Inflammatory macrophage treated with lipopolysaccharide for 4 hours (primary cell): ENCODE measurements at regions not wholly inside any gene's neighbourhood (a gene's known extent, or its start where the extent isn't known, plus 50 kb on each side); places are given as distances from the start of the nearest gene placed in this dataset.
"Not testable (repeated sequence)": the region's sequence is repeated elsewhere in the genome, so short reads cannot be mapped to it uniquely, and the experiment has no call there.

Experiments
- DNase-seq: peaks from one replicate; pipeline ENCODE4 v3.0.0-alpha.2; 2020

DNA sequence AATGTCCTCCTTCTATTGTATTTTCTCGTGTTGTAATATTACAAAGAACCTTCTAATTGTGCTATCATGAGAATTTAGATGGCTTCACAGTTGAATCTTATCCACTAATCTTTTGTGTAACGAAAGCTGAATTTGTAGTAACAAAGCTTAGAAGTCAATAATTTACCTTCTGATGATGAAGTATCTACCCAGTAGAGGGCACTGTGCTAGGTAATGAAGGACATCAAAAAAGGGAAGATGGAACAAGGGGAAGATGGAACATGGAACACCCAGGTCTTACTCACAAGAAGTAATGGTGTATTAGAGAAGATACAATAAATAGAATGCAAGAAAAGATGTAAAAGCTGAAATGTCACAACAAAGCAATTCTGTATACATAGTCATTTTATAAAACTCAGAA, 131.0 kb upstream of the CCNG1 start:
- DNase-seq: peak; percentile 40

- DNase-seq: peak; percentile 91
Measured at GRCh38 chr5:163309914-163310313, 127.5 kb upstream of the CCNG1 start.

GRCh38 chr5:163310997-163311396, 126.4 kb upstream of the CCNG1 start:
- peak; percentile 55 for DNase-seq

DNA sequence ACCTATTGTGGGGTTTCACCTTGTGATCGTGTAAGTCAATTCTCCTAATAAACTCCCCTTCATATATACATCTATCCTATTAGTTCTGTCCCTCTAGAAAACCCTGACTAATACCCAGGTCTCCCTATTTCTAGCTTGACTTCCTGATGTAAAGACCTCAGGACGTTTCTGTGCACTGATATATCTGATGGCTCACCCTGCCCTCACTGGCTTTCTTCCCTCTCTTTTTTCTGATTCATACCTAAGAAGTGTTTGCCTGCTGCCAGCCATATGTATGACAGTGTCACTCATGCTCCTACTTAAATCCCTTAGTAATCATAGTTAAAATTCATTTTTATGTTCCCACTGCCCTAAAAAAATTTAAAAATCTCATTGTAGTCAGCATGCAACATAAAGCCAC, 124.8 kb upstream of the CCNG1 start:
- no peak for DNase-seq

GRCh38 chr5:163313049-163313448, 124.3 kb upstream of the CCNG1 start:
- not testable (repeated sequence) for DNase-seq

DNA sequence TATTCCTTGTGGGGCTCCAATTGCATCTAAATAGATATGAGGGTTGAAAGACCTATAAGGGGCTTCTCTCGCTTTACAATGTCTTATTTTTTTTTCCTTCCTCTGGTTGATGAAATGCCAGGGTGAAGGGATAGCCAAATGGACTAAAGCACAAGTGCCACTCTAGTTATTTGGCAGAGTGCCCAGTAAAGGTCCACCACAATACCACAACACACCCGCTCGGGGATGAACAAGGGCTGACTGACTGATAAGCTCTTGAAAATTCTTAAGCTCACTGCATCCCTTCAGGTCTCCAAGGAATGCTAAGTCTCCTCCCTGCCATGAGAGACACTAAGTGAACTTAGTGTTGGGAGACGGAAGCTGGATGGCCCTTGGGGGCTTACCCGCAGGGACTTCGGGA, 121.0 kb upstream of the CCNG1 start:
- not testable (repeated sequence) for DNase-seq

GRCh38 chr5:163318707-163319106, 118.7 kb upstream of the CCNG1 start:
- DNase-seq: no peak

- no peak for DNase-seq
Measured at GRCh38 chr5:163321511-163321910, 115.9 kb upstream of the CCNG1 start.

DNA sequence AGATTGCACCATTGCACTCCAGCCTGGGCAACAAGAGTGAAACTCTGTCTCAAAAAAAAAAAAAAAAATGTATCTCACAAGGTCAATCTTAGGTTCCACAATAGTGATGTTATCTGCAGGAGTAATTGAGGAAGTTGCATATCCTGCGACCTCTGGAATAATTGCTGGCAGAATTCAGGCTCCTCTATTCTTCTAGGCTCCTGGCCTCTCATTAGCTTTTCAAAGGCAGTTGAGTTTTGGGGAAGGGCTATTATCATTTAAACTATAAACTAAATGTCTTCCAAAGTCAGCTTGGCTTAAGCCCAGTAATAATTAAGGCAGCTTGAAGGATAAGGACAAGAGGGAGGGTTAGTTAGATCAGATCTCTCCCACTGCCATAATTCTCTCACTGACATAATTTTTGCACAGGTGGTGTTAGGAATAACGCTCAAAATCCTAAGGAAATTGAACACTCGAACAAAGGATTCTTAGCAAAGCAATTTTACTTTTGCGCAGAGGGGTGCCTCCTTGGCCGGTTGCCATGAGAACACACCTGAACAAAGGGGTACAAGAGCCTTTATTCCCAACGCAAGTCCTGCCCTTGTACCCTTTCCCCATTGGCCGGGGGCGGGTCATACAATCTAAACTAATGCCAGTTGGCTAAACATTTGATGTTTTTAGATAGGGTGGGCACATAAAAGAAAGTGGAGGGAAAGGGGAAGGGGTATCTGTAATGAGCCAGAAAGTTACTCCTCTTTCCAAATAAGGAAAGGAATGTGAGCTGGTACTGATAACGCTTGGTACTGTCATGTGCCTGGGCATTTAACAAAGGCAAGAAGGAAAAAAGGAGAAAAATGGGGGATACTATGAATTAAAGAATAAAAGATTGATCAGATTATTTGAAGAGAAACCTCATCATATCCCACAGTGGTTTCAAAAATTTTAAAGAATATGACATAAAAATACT, 106.4 kb upstream of the CCNG1 start:
- peak; percentile 38 for DNase-seq

- not testable (repeated sequence) for DNase-seq
Measured at GRCh38 chr5:163336074-163336473, 101.3 kb upstream of the CCNG1 start.

- DNase-seq: peak; percentile 28
Measured at GRCh38 chr5:163339148-163339547, 98.2 kb upstream of the CCNG1 start.

DNA sequence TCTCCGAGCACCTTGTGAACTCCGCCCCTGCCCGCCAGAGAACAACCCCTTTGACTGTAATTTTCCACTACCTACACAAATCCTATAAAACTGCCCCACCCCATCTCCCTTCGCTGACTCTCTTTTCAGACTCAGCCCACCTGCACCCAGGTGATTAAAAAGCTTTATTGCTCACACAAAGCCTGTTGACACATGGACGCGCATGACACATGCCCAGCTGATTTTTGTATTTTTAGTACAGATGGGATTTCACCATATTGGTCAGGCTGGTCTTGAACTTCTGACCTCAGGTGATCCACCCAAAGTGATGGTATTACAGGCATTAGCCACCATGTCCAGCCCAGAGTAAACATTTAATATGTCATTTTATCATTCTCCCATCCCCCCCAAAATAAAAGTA, 97.0 kb upstream of the CCNG1 start:
- DNase-seq: not testable (repeated sequence)

GRCh38 chr5:163342306-163342705, 95.1 kb upstream of the CCNG1 start:
- DNase-seq: peak; percentile 79

- no peak for DNase-seq
Measured at GRCh38 chr5:163345216-163345615, 92.2 kb upstream of the CCNG1 start.

GRCh38 chr5:163347671-163348070, 89.7 kb upstream of the CCNG1 start:
- DNase-seq: peak; percentile 64

DNA sequence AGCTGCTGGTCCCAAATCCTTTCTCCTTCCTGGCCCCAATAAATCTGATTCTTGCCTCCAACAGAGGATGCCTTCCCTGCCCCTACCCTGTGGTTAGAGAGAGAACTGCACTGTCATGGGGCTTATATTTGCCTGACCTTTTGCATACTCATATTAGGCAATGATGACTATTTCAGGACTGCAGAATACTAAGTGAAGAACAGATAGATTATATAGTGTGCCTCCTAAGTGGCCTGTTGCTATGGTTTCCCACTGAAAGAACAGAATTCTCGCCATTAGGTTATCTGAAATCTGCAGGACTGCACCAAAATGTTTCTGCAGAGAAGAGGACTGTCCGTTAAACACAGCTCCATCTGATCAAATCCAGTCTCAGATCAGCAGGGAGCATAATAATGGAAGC, 87.3 kb upstream of the CCNG1 start:
- DNase-seq: peak; percentile 58

DNA sequence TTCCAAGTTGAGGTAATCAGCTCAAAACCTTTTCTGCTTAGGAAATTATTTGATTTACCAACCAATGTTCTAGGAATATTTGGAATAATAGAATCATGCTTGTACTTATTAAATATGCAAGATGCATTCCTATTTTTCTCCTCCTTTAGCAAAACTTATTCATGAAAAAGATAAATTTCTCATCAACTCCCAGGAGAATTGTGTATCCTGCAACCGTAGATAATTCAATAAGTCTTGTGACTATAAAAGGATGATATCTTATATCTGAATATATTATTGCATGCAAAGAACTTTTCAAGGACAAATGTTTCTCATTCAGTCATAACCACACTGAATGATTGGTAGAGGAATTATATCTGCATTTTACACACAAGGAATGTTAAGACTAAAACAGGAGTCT, 84.9 kb upstream of the CCNG1 start:
- DNase-seq: no peak

- not testable (repeated sequence) for DNase-seq
Measured at GRCh38 chr5:163355811-163356210, 81.6 kb upstream of the CCNG1 start.

- no peak for DNase-seq
Measured at GRCh38 chr5:163357636-163358035, 79.8 kb upstream of the CCNG1 start.

- DNase-seq: peak; percentile 52
Measured at GRCh38 chr5:163360656-163361055, 76.7 kb upstream of the CCNG1 start.

GRCh38 chr5:163361450-163361849, 75.9 kb upstream of the CCNG1 start:
- DNase-seq: no peak

GRCh38 chr5:163362840-163363371, 74.5 kb upstream of the CCNG1 start:
- no peak for DNase-seq

DNA sequence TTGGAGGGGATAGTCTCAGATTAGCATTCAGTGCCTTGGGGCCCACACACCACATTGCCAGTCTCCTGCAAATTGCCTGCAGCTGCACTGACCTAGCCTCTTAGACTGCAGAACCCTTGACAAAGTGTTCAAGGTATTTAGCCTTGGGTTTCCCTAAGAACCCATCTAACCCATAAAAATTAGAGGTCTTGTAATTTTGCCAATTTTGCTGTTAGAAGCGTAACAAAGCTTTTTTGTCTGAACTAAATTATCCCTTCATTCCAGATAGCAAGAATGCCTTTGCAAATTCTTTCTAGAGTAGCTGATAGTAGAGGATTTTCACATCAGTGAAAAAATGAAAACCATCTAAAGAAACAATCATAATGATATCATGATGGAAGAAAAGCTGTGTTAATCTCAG, 74.0 kb upstream of the CCNG1 start:
- no peak for DNase-seq

- DNase-seq: no peak
Measured at GRCh38 chr5:163366757-163367156, 70.6 kb upstream of the CCNG1 start.
